ENCODE measurements at regions not wholly inside any gene's neighbourhood (a gene's known extent, or its start where the extent isn't known, plus 50 kb on each side); places are given as distances from the start of the nearest gene placed in this dataset.

DNA sequence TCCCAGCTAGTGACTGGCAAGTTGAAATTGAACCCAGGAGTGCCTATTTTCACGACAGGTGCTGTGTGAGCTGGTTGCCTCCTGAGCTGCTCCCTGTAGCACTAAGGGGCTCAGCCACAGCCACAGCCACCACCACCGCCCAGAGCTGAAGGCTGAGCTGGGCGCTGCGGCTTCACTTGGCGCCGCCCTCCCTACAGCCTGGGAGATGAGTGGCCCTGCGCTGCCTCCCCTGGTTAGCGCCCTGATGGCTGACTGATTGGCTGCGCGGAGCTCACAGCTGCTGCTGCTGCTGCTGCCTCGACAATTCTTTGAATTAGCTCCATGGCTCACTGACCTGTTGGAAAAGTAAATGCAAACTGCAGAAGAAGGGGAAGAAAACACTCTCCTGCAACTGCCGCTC is 91.8 kb upstream of the TMEM132E start:
- no peak overlapping the region for H3K4me2 ChIP-seq (ENCODE audit: low read depth, low read length)
- BruUV-seq (replicated peaks), result no TSS peak
- no peak overlapping the region for H3K4me3 ChIP-seq (replicated peaks in 1 of 3; ENCODE audit: insufficient read depth in 1 of 3, low read depth in 2 of 3, low read length in 3 of 3)
- H3K9me3 ChIP-seq (ENCODE audit: low read length), result no peaks in the 10 kb centered on the region
- no peaks in the 10 kb centered on the region for H3K4me1 ChIP-seq (ENCODE audit: insufficient read depth, low read length)
- DNase-seq (ENCODE audit: low spot score) (no peak), FAIRE-seq (no peak), ATAC-seq (no peak; the same call in 2 of the 3 replicates)
- no peaks in the 10 kb centered on the region for H3K36me3 ChIP-seq (replicated peaks in 1 of 2; ENCODE audit: control insufficient read depth in 1 of 2, insufficient read depth in 2 of 2, low read length in 2 of 2)
- peaks cover 0 to 2% of the 10 kb centered on the region in 2 experiments; a peak in 1 of 5 replicates for H3K27me3 ChIP-seq (ENCODE audit: control insufficient read depth in 1 of 2, insufficient read depth in 2 of 2, low read length in 2 of 2)
- in situ Hi-C loops (cut with HindIII; ENCODE audit: extremely low pct_ligation_motif_present, low pct_unique_long_range_greater_than_20kb) (loop anchor here (10.0 kb wide), 1 partner anchor 63 kb away; no protein-coding TSS in a partner anchor), intact Hi-C loops (cut with micrococcal nuclease; ENCODE audit: unreplicated experiment) (no loop called here)
- no peak for TF ChIP-seq NFIC (IDR thresholded peaks at IDR 0.05; ENCODE audit: low read length)
- TF ChIP-seq ZNF737 (CRISPR knock-in tag; IDR thresholded peaks at IDR 0.05; ENCODE audit: borderline replicate concordance), result no peak
- TF ChIP-seq POLR2AphosphoS2 (IDR thresholded peaks at IDR 0.05; ENCODE audit: low read depth, low read length), result no peak
- no peak for TF ChIP-seq SYNCRIP (IDR thresholded peaks at IDR 0.05; ENCODE audit: insufficient read depth, low read depth, low read length)
- TF ChIP-seq GABPB1 (CRISPR knock-in tag; IDR thresholded peaks at IDR 0.05), result no peak
- no peak for TF ChIP-seq ATF7-NPFF (CRISPR knock-in tag; IDR thresholded peaks at IDR 0.05; ENCODE audit: low read depth)
- TF ChIP-seq ISX (CRISPR knock-in tag; conservative IDR thresholded peaks at IDR 0.05), result no peak
- TF ChIP-seq NFKBIZ (CRISPR knock-in tag; IDR thresholded peaks at IDR 0.05), result no peak
- TF ChIP-seq ZNF382 (CRISPR knock-in tag; IDR thresholded peaks at IDR 0.05; ENCODE audit: borderline replicate concordance), result no peak
- no peak for TF ChIP-seq SOX13 (IDR thresholded peaks at IDR 0.05)
- no peak for TF ChIP-seq SOX13 (CRISPR knock-in tag; conservative IDR thresholded peaks at IDR 0.05 in 1 of 2, IDR thresholded peaks at IDR 0.05 in 1 of 2)
- no peak for TF ChIP-seq ARID2 (CRISPR knock-in tag; IDR thresholded peaks at IDR 0.05; ENCODE audit: borderline replicate concordance)
- TF ChIP-seq ARNT (IDR thresholded peaks at IDR 0.05), result no peak
- no peak for TF ChIP-seq HOXA7 (CRISPR knock-in tag; IDR thresholded peaks at IDR 0.05)
- TF ChIP-seq, protein P1, sequence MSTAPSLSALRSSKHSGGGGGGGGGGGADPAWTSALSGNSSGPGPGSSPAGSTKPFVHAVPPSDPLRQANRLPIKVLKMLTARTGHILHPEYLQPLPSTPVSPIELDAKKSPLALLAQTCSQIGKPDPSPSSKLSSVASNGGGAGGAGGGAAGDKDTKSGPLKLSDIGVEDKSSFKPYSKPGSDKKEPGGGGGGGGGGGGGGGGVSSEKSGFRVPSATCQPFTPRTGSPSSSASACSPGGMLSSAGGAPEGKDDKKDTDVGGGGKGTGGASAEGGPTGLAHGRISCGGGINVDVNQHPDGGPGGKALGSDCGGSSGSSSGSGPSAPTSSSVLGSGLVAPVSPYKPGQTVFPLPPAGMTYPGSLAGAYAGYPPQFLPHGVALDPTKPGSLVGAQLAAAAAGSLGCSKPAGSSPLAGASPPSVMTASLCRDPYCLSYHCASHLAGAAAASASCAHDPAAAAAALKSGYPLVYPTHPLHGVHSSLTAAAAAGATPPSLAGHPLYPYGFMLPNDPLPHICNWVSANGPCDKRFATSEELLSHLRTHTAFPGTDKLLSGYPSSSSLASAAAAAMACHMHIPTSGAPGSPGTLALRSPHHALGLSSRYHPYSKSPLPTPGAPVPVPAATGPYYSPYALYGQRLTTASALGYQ (CRISPR knock-in tag; IDR thresholded peaks at IDR 0.05), result no peak
- TF ChIP-seq ZNF572 (CRISPR knock-in tag; IDR thresholded peaks at IDR 0.05), result no peak
- no peak for TF ChIP-seq SCMH1 (CRISPR knock-in tag; IDR thresholded peaks at IDR 0.05; ENCODE audit: borderline replicate concordance)
- H3K79me2 ChIP-seq (ENCODE audit: insufficient read depth, low read length), result no peaks in the 10 kb centered on the region
- WGBS (ENCODE audit: low lambda C conversion rate), result 14% methylated on average over 3 of the region's 12 CpGs
- H3K9ac ChIP-seq (ENCODE audit: insufficient read depth, low read depth, low read length), result no peak overlapping the region
- H4K20me1 ChIP-seq (ENCODE audit: insufficient read depth, low read length), result no peaks in the 10 kb centered on the region
- ChIA-PET CTCF (ENCODE audit: low intra/inter-chr PET ratio, low total read pairs) (no interaction called here), POLR2A (no interaction called here)
- H3K27ac ChIP-seq (ENCODE audit: extremely low read length, insufficient read depth, low read length), result no peak overlapping the region
- no peak overlapping the region for H2AFZ ChIP-seq (ENCODE audit: low read length)
